ENCODE measurements at regions not wholly inside any gene's neighbourhood (a gene's known extent, or its start where the extent isn't known, plus 50 kb on each side); places are given as distances from the start of the nearest gene placed in this dataset.

DNA sequence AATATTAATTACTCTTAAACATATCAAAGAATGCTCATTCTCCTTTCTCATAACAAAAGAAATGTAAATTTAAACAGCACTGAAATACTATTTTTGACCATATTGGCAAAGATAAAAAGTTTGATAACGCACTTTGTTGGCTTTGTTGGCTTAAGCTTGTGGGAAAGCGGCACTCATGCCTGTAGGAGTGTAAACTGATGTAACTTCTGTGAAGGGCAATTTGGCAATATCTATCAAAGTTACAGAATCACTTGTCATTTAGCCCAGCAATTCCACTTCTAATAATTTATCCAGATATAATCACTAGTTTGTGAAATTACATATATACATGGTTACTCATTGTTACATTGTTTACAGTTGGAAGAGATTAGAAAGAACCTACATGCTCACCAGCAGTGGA is 96.3 kb upstream of the FOXN2 start:
- H3K36me3 Mint-ChIP-seq (ENCODE audit: insufficient read depth), result no peaks in the 10 kb centered on the region
- no peak for DNase-seq (ENCODE audit: low spot score, unreplicated experiment)
- H3K4me3 Mint-ChIP-seq (ENCODE audit: low read depth), result no peak overlapping the region

DNA sequence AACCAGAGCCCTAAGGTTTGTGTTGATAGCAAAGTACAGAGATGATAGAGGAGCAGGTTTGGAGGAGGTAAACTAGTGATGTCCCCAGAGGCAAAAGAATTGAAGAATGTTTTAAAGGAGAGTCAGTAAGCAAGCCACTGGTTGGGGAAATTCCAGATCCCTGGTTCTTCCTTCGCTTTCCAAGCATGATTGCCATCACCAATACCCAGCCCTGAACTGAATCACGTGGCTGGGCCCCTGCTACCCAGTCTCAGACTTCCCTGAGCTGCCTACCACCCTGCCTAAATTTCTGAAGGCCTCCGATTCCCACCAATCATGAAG is 95.3 kb upstream of the FOXN2 start:
- Mint-ChIP-seq H3K9me3 (ENCODE audit: low read depth) (no peaks in the 10 kb centered on the region), H3K36me3 (ENCODE audit: insufficient read depth) (no peaks in the 10 kb centered on the region), H3K4me1 (ENCODE audit: low read depth) (peaks cover 14% of the 10 kb centered on the region), H3K4me3 (ENCODE audit: low read depth) (no peak overlapping the region), H3K27me3 (no peaks in the 10 kb centered on the region), H3K27ac (no peak overlapping the region)
- no peak for DNase-seq (ENCODE audit: low spot score, unreplicated experiment)
- TF ChIP-seq, protein P1, sequence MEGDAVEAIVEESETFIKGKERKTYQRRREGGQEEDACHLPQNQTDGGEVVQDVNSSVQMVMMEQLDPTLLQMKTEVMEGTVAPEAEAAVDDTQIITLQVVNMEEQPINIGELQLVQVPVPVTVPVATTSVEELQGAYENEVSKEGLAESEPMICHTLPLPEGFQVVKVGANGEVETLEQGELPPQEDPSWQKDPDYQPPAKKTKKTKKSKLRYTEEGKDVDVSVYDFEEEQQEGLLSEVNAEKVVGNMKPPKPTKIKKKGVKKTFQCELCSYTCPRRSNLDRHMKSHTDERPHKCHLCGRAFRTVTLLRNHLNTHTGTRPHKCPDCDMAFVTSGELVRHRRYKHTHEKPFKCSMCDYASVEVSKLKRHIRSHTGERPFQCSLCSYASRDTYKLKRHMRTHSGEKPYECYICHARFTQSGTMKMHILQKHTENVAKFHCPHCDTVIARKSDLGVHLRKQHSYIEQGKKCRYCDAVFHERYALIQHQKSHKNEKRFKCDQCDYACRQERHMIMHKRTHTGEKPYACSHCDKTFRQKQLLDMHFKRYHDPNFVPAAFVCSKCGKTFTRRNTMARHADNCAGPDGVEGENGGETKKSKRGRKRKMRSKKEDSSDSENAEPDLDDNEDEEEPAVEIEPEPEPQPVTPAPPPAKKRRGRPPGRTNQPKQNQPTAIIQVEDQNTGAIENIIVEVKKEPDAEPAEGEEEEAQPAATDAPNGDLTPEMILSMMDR (IDR thresholded peaks at IDR 0.05; ENCODE audit: unreplicated experiment), result no peak

More for the DNA sequence above, 96.3 kb upstream of the FOXN2 start:
- TF ChIP-seq, protein P1 (IDR thresholded peaks at IDR 0.05; ENCODE audit: unreplicated experiment), result no peak
- Mint-ChIP-seq H3K27me3 (no peaks in the 10 kb centered on the region), H3K27ac (no peak overlapping the region), H3K9me3 (ENCODE audit: low read depth) (no peaks in the 10 kb centered on the region), H3K4me1 (ENCODE audit: low read depth) (peaks cover 14% of the 10 kb centered on the region)

DNA sequence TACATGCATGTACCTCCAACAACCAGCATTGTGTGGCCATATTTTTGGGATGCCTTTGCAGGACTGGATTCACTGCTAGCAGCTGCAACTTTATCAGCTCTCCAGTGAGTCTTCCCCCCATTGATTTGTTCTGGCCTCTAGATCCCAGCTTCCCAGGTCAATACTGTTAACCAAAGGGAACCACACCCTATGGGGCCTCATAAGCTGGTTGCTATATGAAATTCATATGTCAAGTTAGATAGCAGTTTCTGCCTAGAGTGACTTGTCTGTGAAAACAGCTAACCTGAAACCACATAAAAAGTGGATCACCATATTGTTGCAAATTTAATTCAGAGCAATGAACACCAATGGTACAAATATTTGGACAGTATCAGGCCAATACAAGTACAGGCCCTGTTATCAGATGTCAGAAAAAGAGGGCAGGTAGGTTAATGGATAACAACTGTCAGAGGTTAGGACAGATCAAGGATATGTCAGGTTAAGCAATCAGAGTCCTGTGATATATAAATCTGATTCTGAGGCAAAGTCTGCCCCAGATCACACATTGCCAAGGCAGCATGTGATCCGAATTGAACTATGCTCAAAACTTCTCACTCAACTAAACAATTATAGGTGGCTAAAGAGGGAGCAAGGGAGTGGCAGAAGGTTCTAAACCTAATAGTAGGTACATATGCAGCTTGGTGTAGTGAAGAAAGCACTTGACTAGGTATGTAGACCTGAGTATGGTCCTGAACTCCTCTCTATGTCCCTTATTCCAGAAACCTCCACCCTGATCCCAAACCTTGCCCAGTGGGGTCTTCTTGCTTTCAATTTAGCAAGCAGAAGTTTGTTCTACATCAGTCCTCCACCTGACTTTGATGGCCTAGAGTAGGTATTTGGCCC is 94.7 kb upstream of the FOXN2 start:
- no peak for DNase-seq (ENCODE audit: low spot score, unreplicated experiment)
- Mint-ChIP-seq H3K9me3 (ENCODE audit: low read depth) (no peaks in the 10 kb centered on the region), H3K4me3 (ENCODE audit: low read depth) (no peak overlapping the region), H3K36me3 (ENCODE audit: insufficient read depth) (no peaks in the 10 kb centered on the region), H3K27me3 (no peaks in the 10 kb centered on the region), H3K4me1 (ENCODE audit: low read depth) (peaks cover 14% of the 10 kb centered on the region), H3K27ac (peak overlapping the region; percentile 59)
- TF ChIP-seq, protein P1 (IDR thresholded peaks at IDR 0.05; ENCODE audit: unreplicated experiment), result no peak

DNA sequence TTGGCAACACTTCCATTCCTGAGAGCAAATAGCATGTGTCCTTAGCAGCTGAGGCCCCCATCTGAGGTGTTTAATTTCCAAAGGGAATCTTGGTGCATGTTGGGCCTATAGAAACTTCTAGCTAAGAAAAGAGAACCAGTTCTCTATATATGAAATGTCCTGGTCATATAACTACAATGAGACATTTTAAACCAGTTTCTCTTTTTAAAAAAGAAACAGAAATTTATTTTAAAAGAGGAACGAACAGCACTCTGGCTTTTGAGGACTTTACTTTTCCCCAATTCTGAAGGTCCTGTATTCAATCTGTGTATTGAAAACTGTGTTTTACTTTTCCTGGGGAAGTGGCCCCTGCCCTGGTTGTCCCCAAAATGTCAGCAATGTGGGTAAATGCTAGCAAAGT is 94.0 kb upstream of the FOXN2 start:
- peaks cover 14% of the 10 kb centered on the region for H3K4me1 Mint-ChIP-seq (ENCODE audit: low read depth)

DNA sequence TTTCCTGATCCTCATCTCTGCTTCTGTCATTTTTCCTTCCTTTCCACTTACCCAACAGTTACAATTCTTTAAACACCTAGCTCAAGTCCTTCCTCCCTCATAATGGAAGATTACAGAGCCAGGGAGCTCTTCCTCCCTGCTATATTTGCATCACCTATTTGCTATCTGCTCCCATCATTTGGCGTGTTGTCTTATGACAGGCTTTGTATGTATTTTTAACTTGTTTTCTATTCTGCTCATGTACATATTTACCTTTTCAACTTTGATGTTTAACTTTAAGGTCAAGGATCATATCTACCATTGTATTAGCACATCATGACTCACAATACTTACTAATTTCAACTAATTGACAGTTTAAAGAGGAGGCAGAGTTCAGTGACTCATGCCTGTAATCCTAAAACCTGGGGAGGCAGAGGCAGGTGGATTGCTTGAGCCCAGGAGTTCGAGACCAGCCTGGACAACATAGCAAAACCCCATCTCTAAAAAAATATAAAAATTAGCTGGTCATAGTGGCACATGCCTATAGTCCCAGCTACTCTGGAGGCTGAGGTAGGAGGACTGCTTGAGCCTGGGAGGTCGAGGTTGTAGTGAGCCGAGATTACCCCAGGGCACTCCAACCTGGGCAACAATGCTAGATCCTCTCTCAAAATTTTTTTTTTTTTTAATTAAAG is 92.5 kb upstream of the FOXN2 start:
- TF ChIP-seq, protein P1 (IDR thresholded peaks at IDR 0.05; ENCODE audit: unreplicated experiment), result no peak
- Mint-ChIP-seq H3K36me3 (ENCODE audit: insufficient read depth) (no peaks in the 10 kb centered on the region), H3K4me1 (ENCODE audit: low read depth) (peaks cover 14% of the 10 kb centered on the region)

More for the DNA sequence above, 94.0 kb upstream of the FOXN2 start:
- DNase-seq (ENCODE audit: low spot score, unreplicated experiment), result no peak
- Mint-ChIP-seq H3K36me3 (ENCODE audit: insufficient read depth) (no peaks in the 10 kb centered on the region), H3K27me3 (no peaks in the 10 kb centered on the region), H3K4me3 (ENCODE audit: low read depth) (no peak overlapping the region), H3K9me3 (ENCODE audit: low read depth) (no peaks in the 10 kb centered on the region), H3K27ac (no peak overlapping the region)
- TF ChIP-seq, protein P1 (IDR thresholded peaks at IDR 0.05; ENCODE audit: unreplicated experiment), result no peak

More for the DNA sequence above, 92.5 kb upstream of the FOXN2 start:
- peak overlapping the region; percentile 50 for H3K27ac Mint-ChIP-seq
- DNase-seq (ENCODE audit: low spot score, unreplicated experiment), result no peak
- no peaks in the 10 kb centered on the region for H3K9me3 Mint-ChIP-seq (ENCODE audit: low read depth)
- no peaks in the 10 kb centered on the region for H3K27me3 Mint-ChIP-seq
- H3K4me3 Mint-ChIP-seq (ENCODE audit: low read depth), result no peak overlapping the region
